ENCODE measurements at regions not wholly inside any gene's neighbourhood (a gene's known extent, or its start where the extent isn't known, plus 50 kb on each side); places are given as distances from the start of the nearest gene placed in this dataset.
A peak's percentile ranks its signal among the peaks of the same experiment; 100 is the strongest.

DNA sequence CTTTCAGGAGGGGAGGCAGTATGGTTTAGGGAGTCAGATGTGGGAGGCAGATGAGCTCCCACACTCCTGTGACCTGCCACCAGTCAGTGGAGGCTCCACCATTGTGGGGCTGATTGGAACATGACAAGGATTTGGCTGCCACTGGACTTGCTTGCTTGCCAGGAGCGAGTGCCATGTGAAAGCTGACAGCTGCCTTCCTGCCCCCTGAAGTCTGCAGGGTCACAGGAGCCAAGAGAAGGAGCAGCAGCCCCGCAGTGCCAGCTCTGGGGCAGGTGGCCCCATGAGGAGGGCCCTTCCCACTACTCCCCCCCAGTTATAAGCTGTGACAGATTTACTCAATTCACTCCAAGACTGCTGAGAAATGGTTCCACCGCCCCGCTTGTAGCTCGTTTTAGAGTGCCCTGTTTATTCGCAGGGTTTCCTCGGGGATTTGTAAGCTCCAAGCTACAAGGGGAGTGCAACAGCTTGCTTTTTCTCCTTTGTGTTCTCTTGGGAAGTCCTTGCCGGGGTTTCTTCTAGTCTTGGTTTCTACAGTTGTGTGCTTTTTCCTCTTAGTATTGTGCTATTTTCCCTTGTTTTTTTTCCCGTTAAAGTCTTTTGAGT is 414.3 kb downstream of the MEIS1 start:
- in situ Hi-C loops (cut with MboI; ENCODE audit: low pct_unique_long_range_greater_than_20kb in 2 of 9, low sequenced_read_pairs in 9 of 9, unreplicated experiment in 9 of 9), result no loop called here
- ATAC-seq (replicated peaks in 6 of 8), result no peak
- H3K4me1 ChIP-seq (replicated peaks in 1 of 2), result peaks cover 42 to 45% of the 10 kb centered on the region in 2 donors
- H3K4me3 ChIP-seq, result no peak overlapping the region
- no peak overlapping the region for H3K27ac ChIP-seq
- 71 to 96% (median 82%) methylated on average over 1 to 8 of the region's 9 CpGs; no CpG with 5 or more reads in 1 of the 10 experiments for WGBS, 10 experiments

DNA sequence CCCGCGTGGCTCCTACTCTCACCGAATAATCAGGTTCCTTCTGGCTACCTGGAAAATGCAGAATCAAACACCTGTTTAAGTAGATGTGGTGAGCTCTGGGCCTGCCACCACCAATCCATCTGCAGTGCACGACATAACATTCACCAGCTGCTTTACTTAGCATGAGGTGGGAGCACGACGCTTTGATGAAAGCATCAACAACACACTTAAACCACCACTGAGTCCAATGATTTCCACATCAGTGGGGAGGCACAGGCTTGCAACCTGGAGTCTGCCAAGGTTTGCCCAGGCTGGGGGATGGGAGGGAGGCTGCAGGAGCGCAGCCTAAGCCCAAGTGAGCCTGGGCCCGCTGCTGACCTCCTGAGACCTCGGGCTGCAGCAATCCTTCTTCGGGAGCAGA is 415.5 kb downstream of the MEIS1 start:
- in situ Hi-C loops (cut with MboI; ENCODE audit: low pct_unique_long_range_greater_than_20kb in 2 of 9, low sequenced_read_pairs in 9 of 9, unreplicated experiment in 9 of 9), result no loop called here
- Histone ChIP-seq H3K4me1 (replicated peaks in 1 of 2) (peaks cover 31 to 41% of the 10 kb centered on the region in 2 donors), H3K27ac (no peak overlapping the region), H3K4me3 (no peak overlapping the region)
- peak in 1 of 8 experiments; percentile 12 for ATAC-seq (replicated peaks in 6 of 8)
- WGBS, 10 experiments, result 60 to 100% (median 93%) methylated on average over 1 to 5 of the region's 10 CpGs; no CpG with 5 or more reads in 5 of the 10 experiments

GRCh38 chr2:66851449-66851872 is 416.5 kb downstream of the MEIS1 start:
- ATAC-seq (replicated peaks in 6 of 8), result peak in 2 of 8 experiments; percentile 33 to 68
- in situ Hi-C loops (cut with MboI; ENCODE audit: low pct_unique_long_range_greater_than_20kb in 2 of 9, low sequenced_read_pairs in 9 of 9, unreplicated experiment in 9 of 9), result no loop called here
- H3K4me3 ChIP-seq, result no peak overlapping the region
- H3K27ac ChIP-seq, result no peak overlapping the region
- peaks cover 22 to 41% of the 10 kb centered on the region in 2 donors for H3K4me1 ChIP-seq (replicated peaks in 1 of 2)
- WGBS, 10 experiments, result 0 to 100% (median 33%) methylated on average over 1 of the region's 1 CpG; no CpG with 5 or more reads in 3 of the 10 experiments

DNA sequence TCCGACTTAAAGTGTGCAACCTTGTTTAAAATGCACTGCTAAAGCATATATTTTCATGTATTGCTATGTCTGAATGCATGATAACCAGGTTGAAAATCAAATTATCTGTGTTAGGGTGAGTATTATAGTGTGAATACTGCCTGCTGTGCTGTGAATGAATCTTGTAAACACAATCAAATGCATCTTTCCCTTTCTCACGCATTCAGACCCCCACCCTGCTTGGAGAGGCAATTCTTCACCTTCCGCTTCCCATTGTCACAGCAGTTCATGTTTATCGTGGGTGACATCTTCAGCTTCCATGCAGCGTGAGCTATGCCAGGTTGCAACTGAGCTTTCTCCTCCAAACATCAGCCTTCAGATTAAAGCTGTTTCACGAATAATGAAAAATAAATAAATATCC is 418.0 kb downstream of the MEIS1 start:
- 17 to 83% (median 58%) methylated on average over 1 to 6 of the region's 6 CpGs for WGBS, 10 experiments
- no peak overlapping the region for H3K27ac ChIP-seq
- H3K4me3 ChIP-seq, result no peak overlapping the region
- in situ Hi-C loops (cut with MboI; ENCODE audit: low pct_unique_long_range_greater_than_20kb in 2 of 9, low sequenced_read_pairs in 9 of 9, unreplicated experiment in 9 of 9), result no loop called here
- peaks cover 22 to 41% of the 10 kb centered on the region in 2 donors for H3K4me1 ChIP-seq (replicated peaks in 1 of 2)
- peak in 5 of 8 experiments; percentile 73 to 86 (median 77) for ATAC-seq (replicated peaks in 6 of 8)

GRCh38 chr2:66853585-66853984 is 418.7 kb downstream of the MEIS1 start:
- Histone ChIP-seq H3K4me3 (no peak overlapping the region), H3K4me1 (replicated peaks in 1 of 2) (peaks cover 22 to 41% of the 10 kb centered on the region in 2 donors), H3K27ac (no peak overlapping the region)
- peak in 2 of 8 experiments; percentile 24 to 45 for ATAC-seq (replicated peaks in 6 of 8)
- in situ Hi-C loops (cut with MboI; ENCODE audit: low pct_unique_long_range_greater_than_20kb in 2 of 9, low sequenced_read_pairs in 9 of 9, unreplicated experiment in 9 of 9), result no loop called here
- 0 to 100% (median 83%) methylated on average over 1 to 6 of the region's 6 CpGs; no CpG with 5 or more reads in 2 of the 10 experiments for WGBS, 10 experiments

DNA sequence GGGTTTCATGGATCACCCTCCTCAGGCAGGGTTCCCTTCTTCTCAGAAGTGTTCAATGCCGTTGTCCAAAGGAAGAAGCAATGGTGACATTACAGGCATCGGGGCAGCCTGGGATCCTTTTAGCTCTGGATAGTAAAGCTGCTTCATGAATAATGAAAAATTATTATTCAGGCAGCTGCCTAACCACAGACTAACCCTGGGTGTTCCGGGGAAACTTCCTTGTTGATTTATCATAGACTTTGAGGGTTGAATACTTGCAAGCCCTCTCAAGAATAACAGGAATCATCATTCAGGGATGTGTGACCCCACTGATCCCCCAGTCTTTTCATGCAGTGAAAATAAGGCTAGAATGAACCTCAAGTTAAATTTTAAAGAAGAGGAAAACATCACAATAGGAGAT is 419.4 kb downstream of the MEIS1 start:
- ATAC-seq (replicated peaks in 6 of 8), result peak in 3 of 8 experiments; percentile 78 to 97 (median 84)
- H3K27ac ChIP-seq, result no peak overlapping the region

GRCh38 chr2:66862885-66863650 is 428.1 kb downstream of the MEIS1 start:
- Histone ChIP-seq H3K4me3 (no peak overlapping the region), H3K4me1 (replicated peaks in 1 of 2) (peaks cover 18 to 19% of the 10 kb centered on the region in 2 donors), H3K27ac (no peak overlapping the region)
- 0 to 100% (median 89%) methylated on average over 1 to 6 of the region's 6 CpGs for WGBS, 10 experiments
- in situ Hi-C loops (cut with MboI; ENCODE audit: low pct_unique_long_range_greater_than_20kb in 2 of 9, low sequenced_read_pairs in 9 of 9, unreplicated experiment in 9 of 9), result no loop called here
- peak in 2 of 8 experiments; percentile 77 to 89 for ATAC-seq (replicated peaks in 6 of 8)

More for the DNA sequence above, 419.4 kb downstream of the MEIS1 start:
- in situ Hi-C loops (cut with MboI; ENCODE audit: low pct_unique_long_range_greater_than_20kb in 2 of 9, low sequenced_read_pairs in 9 of 9, unreplicated experiment in 9 of 9), result no loop called here
- WGBS, 10 experiments, result 0 to 100% (median 81%) methylated on average over 1 to 3 of the region's 3 CpGs; no CpG with 5 or more reads in 4 of the 10 experiments
- Histone ChIP-seq H3K4me1 (replicated peaks in 1 of 2) (peaks cover 22 to 41% of the 10 kb centered on the region in 2 donors), H3K4me3 (no peak overlapping the region)

- ATAC-seq (replicated peaks in 6 of 8), result peak in 1 of 8 experiments; percentile 42
- Histone ChIP-seq H3K4me1 (replicated peaks in 1 of 2) (peaks cover 20 to 21% of the 10 kb centered on the region in 2 donors), H3K4me3 (no peak overlapping the region), H3K27ac (no peak overlapping the region)
- in situ Hi-C loops (cut with MboI; ENCODE audit: low pct_unique_long_range_greater_than_20kb in 2 of 9, low sequenced_read_pairs in 9 of 9, unreplicated experiment in 9 of 9), result no loop called here
Observed at GRCh38 chr2:66865161-66865560, 430.2 kb downstream of the MEIS1 start.

- no peak overlapping the region for H3K27ac ChIP-seq
- peak in 1 of 8 experiments; percentile 17 for ATAC-seq (replicated peaks in 6 of 8)
- WGBS, 10 experiments, result 29 to 100% (median 72%) methylated on average over 1 to 3 of the region's 3 CpGs; no CpG with 5 or more reads in 2 of the 10 experiments
- in situ Hi-C loops (cut with MboI; ENCODE audit: low pct_unique_long_range_greater_than_20kb in 2 of 9, low sequenced_read_pairs in 9 of 9, unreplicated experiment in 9 of 9), result no loop called here
- no peak overlapping the region for H3K4me3 ChIP-seq
- peaks cover 19 to 20% of the 10 kb centered on the region in 2 donors for H3K4me1 ChIP-seq (replicated peaks in 1 of 2)
Observed at GRCh38 chr2:66866331-66867062, 431.6 kb downstream of the MEIS1 start.

GRCh38 chr2:66867063-66867441 is 432.1 kb downstream of the MEIS1 start:
- Histone ChIP-seq H3K4me1 (replicated peaks in 1 of 2) (peaks cover 20 to 22% of the 10 kb centered on the region in 2 donors), H3K4me3 (no peak overlapping the region), H3K27ac (no peak overlapping the region)
- ATAC-seq (replicated peaks in 6 of 8), result peak in 2 of 8 experiments; percentile 23 to 28
- in situ Hi-C loops (cut with MboI; ENCODE audit: low pct_unique_long_range_greater_than_20kb in 2 of 9, low sequenced_read_pairs in 9 of 9, unreplicated experiment in 9 of 9), result no loop called here
- 0 to 100% (median 55%) methylated on average over 1 to 2 of the region's 2 CpGs for WGBS, 10 experiments

DNA sequence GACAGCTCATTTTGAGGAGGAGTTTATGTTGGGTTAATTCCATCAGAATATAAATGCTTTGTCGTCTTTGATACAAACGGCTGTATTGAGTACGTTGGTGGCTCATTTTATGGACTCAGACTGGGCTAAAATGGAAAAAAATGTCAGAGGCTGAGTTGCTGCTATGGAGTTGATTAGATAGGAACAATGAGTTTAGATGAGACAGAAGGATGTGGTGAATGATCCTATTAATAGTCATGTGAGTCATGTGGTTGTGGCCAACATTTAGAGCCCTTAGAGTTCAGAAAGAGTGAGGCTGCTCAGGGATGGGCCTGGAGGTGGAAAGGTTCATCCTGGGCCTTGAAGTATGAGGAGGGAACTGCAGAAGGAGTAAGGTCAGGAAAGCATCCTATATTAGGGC is 434.2 kb downstream of the MEIS1 start:
- peak in 1 of 8 experiments; percentile 70 for ATAC-seq (replicated peaks in 6 of 8)
- Histone ChIP-seq H3K27ac (no peak overlapping the region), H3K4me1 (replicated peaks in 1 of 2) (peaks cover 31 to 42% of the 10 kb centered on the region in 2 donors), H3K4me3 (no peak overlapping the region)
- in situ Hi-C loops (cut with MboI; ENCODE audit: low pct_unique_long_range_greater_than_20kb in 2 of 9, low sequenced_read_pairs in 9 of 9, unreplicated experiment in 9 of 9), result no loop called here
- WGBS, 10 experiments, result 20 to 100% (median 52%) methylated on average over 1 to 3 of the region's 3 CpGs; no CpG with 5 or more reads in 3 of the 10 experiments

DNA sequence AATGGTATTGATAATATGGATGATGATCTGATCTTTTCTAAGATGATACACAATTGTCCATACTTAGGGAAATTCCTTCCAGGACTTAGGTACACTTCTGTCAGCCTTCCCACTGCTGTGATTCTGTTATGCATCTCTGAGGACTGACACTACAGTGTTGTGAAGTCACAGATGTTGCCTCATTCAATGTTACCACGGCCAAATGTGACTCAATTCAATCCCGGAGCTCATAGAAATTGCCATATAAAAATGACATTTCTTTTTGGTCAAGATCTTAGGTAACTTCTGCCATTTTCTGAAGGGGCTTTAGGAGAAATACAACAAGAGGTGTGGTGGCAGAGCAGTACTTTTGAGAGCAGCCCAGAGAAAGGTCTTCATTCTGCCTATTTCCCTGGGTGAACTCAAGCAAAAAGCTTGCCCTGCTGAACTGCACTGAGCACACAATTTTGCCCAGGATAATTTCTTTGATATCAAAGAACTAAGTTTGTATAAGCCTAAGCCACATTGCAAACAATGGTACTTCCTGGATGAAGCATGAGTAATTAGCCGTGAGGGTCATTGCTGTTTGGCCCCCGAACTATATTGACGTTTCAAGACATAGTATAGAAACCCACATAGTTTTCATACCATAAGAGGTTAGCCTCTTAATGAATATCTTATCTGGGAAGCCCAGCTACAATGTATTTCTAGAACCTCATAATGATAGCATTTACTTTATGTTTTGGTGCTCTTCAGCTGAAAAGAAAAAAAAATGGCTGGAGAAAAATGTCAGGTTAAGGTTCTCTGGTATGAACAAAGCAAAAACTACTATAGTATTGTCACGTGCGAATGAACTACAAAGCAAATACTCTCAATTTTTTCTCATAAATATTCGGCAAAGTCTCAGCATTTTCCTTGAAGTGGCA is 437.4 kb downstream of the MEIS1 start:
- in situ Hi-C loops (cut with MboI; ENCODE audit: low pct_unique_long_range_greater_than_20kb in 2 of 9, low sequenced_read_pairs in 9 of 9, unreplicated experiment in 9 of 9), result no loop called here
- Histone ChIP-seq H3K4me1 (replicated peaks in 1 of 2) (peaks cover 24 to 56% of the 10 kb centered on the region in 2 donors), H3K4me3 (no peak overlapping the region), H3K27ac (peak overlapping the region in 1 of 2 donors; percentile 0)
- ATAC-seq (replicated peaks in 6 of 8), result peak in 3 of 8 experiments; percentile 16 to 29 (median 21)
- 18 to 85% (median 61%) methylated on average over 3 to 8 of the region's 8 CpGs for WGBS, 10 experiments

All from motor neuron (in vitro differentiated cells).